Stomach smooth muscle (tissue), 2 donors: ENCODE measurements at regions not wholly inside any gene's neighbourhood (a gene's known extent, or its start where the extent isn't known, plus 50 kb on each side); places are given as distances from the start of the nearest gene placed in this dataset.

Source experiments
- H3K27ac ChIP-seq: one replicate; pipeline ENCODE4 v1.7.0; 2013; ENCODE audit warnings: mild to moderate bottlenecking, low read length, inconsistent platforms
- H3K27me3 ChIP-seq, 2 donors: one replicate each; pipeline ENCODE4 v1.7.0; 2013; ENCODE audit warnings: low read length in 2 of 2; ENCODE audit not compliant: insufficient read depth in 2 of 2, control insufficient read depth in 1 of 2
- H3K36me3 ChIP-seq, 2 donors: one replicate each; pipeline ENCODE4 v1.7.0; 2013; ENCODE audit warnings: low read length in 2 of 2; ENCODE audit not compliant: control insufficient read depth in 2 of 2, insufficient read depth in 2 of 2
- H3K4me1 ChIP-seq: one replicate; pipeline ENCODE4 v1.7.0; 2013; ENCODE audit warnings: low read length; ENCODE audit not compliant: control insufficient read depth, insufficient read depth
- H3K4me3 ChIP-seq, 2 donors: one replicate each; pipeline ENCODE4 v1.7.0; 2013; ENCODE audit warnings: low read length in 2 of 2
- H3K9ac ChIP-seq, 2 donors: one replicate each; pipeline ENCODE4 v1.7.0; 2013; ENCODE audit warnings: low read length in 2 of 2, mild to moderate bottlenecking in 1 of 2
- H3K9me3 ChIP-seq, 2 donors: one replicate each; pipeline ENCODE4 v1.7.0; 2013; ENCODE audit warnings: low read length in 2 of 2; ENCODE audit not compliant: control insufficient read depth in 2 of 2
- donor health status: healthy.
- donor health status: Pancreatic carcinoma.

- no peak overlapping the region for H3K27ac ChIP-seq
Measured at GRCh38 chr14:97571866-97572555, 774.8 kb downstream of the VRK1 start.

GRCh38 chr14:97572583-97573458, 775.6 kb downstream of the VRK1 start:
- Histone ChIP-seq H3K27me3 (peaks cover 0 to 3% of the 10 kb centered on the region in 2 donors), H3K9ac (no peak overlapping the region), H3K36me3 (no peaks in the 10 kb centered on the region), H3K4me1 (no peaks in the 10 kb centered on the region), H3K9me3 (peaks cover 3 to 4% of the 10 kb centered on the region in 2 donors), H3K4me3 (no peak overlapping the region), H3K27ac (no peak overlapping the region)

More at GRCh38 chr14:97571866-97572555, 774.8 kb downstream of the VRK1 start:
- Histone ChIP-seq H3K27me3 (peaks cover 0 to 3% of the 10 kb centered on the region in 2 donors), H3K4me1 (no peaks in the 10 kb centered on the region), H3K9me3 (peaks cover 3 to 4% of the 10 kb centered on the region in 2 donors), H3K4me3 (no peak overlapping the region), H3K9ac (no peak overlapping the region), H3K36me3 (no peaks in the 10 kb centered on the region)

DNA sequence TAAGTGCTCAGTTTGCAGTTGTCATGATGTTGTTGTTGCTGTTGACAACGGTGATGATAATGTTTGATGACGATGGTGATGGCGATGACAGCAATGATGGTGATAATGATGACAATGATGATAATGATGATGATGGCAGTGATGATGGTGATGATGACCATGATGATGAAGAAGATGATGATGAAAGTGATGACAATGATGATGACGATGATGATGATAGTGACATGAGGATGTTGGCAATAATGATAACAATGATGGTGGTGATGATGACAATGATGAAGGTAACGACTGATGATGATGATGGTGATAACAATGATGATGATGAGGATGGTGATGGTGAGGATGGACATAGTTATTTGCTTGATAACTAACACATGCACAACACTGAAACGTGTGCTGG, 778.5 kb downstream of the VRK1 start:
- H3K27ac ChIP-seq = no peak overlapping the region
- H3K9ac ChIP-seq = no peak overlapping the region
- no peak overlapping the region for H3K4me3 ChIP-seq
- H3K27me3 ChIP-seq = peaks cover 0 to 3% of the 10 kb centered on the region in 2 donors
- peaks cover 3 to 4% of the 10 kb centered on the region in 2 donors for H3K9me3 ChIP-seq
- H3K4me1 ChIP-seq = no peaks in the 10 kb centered on the region
- no peaks in the 10 kb centered on the region for H3K36me3 ChIP-seq

GRCh38 chr14:97578982-97579548, 781.9 kb downstream of the VRK1 start:
- peaks cover 0 to 4% of the 10 kb centered on the region in 2 donors for H3K9me3 ChIP-seq

DNA sequence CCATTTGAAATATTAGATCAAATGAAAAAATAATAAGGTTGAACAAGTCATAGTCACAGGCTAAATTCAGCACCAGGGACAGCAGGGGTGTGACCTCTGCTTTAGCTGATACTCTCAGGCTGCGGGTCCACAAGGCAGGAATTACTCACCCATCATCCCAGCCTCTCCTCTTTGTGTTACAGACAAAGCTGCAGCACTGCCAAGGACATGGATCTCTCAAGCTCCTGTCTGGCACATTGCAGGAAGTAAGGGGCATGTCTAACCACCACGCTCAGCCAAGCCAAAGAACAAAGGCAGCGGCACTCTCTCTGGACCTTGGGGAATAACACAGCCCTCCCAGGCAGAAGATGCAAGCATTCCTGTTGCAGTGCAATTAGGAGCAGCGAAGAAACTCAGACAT, 783.8 kb downstream of the VRK1 start:
- no peaks in the 10 kb centered on the region for H3K4me1 ChIP-seq
- H3K9me3 ChIP-seq = no peaks in the 10 kb centered on the region
- no peak overlapping the region for H3K4me3 ChIP-seq
- H3K27me3 ChIP-seq = no peaks in the 10 kb centered on the region
- no peak overlapping the region for H3K9ac ChIP-seq
- H3K27ac ChIP-seq = no peak overlapping the region
- H3K36me3 ChIP-seq = no peaks in the 10 kb centered on the region

More at GRCh38 chr14:97578982-97579548, 781.9 kb downstream of the VRK1 start:
- H3K27me3 ChIP-seq = no peaks in the 10 kb centered on the region
- H3K27ac ChIP-seq = no peak overlapping the region
- H3K4me1 ChIP-seq = no peaks in the 10 kb centered on the region
- no peak overlapping the region for H3K9ac ChIP-seq
- H3K4me3 ChIP-seq = no peak overlapping the region
- H3K36me3 ChIP-seq = no peaks in the 10 kb centered on the region

- Histone ChIP-seq H3K9ac (no peak overlapping the region), H3K4me1 (no peaks in the 10 kb centered on the region), H3K27me3 (no peaks in the 10 kb centered on the region), H3K36me3 (no peaks in the 10 kb centered on the region), H3K9me3 (no peaks in the 10 kb centered on the region), H3K27ac (no peak overlapping the region), H3K4me3 (no peak overlapping the region)
Measured at GRCh38 chr14:97582022-97582421, 784.8 kb downstream of the VRK1 start.

DNA sequence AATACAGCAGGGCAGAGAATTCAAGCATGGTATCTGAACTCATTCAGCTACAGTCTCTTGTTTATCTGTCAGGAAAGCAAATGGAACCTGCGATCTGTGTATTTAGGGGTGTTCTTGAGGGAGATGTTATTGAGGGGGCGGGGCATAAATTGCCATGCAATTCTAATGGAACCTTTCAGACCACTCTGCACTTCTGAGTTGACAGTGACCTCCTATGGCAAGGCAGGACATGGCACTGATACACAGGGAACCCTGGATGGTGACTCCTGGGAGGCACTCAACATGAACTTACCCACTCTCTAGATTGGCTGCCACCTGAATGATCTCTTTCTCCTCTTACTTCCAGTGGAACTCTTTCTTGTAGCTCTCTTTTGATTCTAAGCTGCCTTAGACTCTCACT, 787.3 kb downstream of the VRK1 start:
- Histone ChIP-seq H3K4me3 (no peak overlapping the region), H3K27me3 (no peaks in the 10 kb centered on the region), H3K9ac (no peak overlapping the region), H3K27ac (no peak overlapping the region), H3K4me1 (no peaks in the 10 kb centered on the region), H3K36me3 (no peaks in the 10 kb centered on the region), H3K9me3 (no peaks in the 10 kb centered on the region)

DNA sequence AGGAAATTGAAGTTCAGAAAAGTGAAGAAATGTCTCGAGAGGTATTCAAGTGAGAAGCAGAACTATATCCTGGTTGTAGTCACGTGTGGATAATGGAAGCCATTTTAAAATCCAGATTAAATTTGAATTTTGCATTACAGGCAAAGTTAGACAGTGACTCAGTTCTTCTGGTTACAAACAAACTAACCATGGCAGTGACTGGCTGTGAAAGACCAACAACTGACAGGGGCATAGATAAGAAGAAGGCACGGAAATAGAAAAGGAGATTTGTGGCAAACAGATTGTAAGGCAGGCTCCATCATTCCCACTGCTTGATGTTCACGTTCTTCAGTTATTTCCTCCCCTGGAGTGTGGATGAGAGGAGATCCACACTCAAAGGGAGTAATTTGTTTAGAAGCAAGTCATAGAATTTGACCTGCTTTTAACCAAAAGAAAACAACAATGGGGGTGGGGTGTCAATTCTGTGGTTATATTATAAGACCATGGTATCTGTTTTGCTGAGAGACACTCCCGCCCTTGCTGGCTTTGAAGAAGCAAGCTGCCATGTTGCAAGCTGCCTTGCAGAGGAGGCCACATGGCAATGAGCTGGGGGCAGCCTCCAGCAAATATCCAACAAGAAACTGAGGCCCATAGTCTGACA, 795.3 kb downstream of the VRK1 start:
- Histone ChIP-seq H3K4me3 (no peak overlapping the region), H3K27ac (no peak overlapping the region), H3K9me3 (no peaks in the 10 kb centered on the region), H3K4me1 (no peaks in the 10 kb centered on the region), H3K36me3 (no peaks in the 10 kb centered on the region), H3K9ac (no peak overlapping the region), H3K27me3 (peaks cover 0 to 2% of the 10 kb centered on the region in 2 donors)

DNA sequence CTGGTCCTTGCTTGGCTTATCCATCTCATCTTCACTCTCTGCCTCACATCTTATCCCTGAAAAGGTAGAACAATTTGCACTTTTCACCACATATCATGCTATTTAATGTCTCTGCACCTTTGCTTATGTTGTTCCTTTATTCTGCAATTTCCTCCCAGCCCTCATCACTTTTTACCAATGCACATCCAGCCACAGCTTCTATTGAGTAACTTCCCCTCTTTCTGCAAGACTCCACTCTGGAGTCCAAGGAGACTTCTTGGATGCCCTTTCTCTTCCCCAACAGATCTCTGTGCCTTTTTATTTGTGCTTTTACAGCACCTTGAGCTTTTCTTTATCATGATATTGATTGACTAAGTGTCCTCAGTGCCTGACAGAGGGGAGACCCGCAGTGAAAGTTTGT, 797.1 kb downstream of the VRK1 start:
- Histone ChIP-seq H3K9me3 (no peaks in the 10 kb centered on the region), H3K9ac (no peak overlapping the region), H3K27ac (no peak overlapping the region), H3K4me3 (no peak overlapping the region), H3K36me3 (no peaks in the 10 kb centered on the region), H3K27me3 (peaks cover 0 to 2% of the 10 kb centered on the region in 2 donors), H3K4me1 (no peaks in the 10 kb centered on the region)

- Histone ChIP-seq H3K4me1 (no peaks in the 10 kb centered on the region), H3K27me3 (peaks cover 2 to 7% of the 10 kb centered on the region in 2 donors), H3K36me3 (no peaks in the 10 kb centered on the region), H3K9ac (no peak overlapping the region), H3K9me3 (no peaks in the 10 kb centered on the region), H3K27ac (no peak overlapping the region), H3K4me3 (no peak overlapping the region)
Measured at GRCh38 chr14:97602438-97603117, 805.4 kb downstream of the VRK1 start.
